RKO (cell line): ENCODE measurements at regions not wholly inside any gene's neighbourhood (a gene's known extent, or its start where the extent isn't known, plus 50 kb on each side); places are given as distances from the start of the nearest gene placed in this dataset.

Experiments used
- DNase-seq: peaks from one replicate; pipeline ENCODE4 v3.0.0-alpha.2; 2016; ENCODE audit warnings: low spot score

DNA sequence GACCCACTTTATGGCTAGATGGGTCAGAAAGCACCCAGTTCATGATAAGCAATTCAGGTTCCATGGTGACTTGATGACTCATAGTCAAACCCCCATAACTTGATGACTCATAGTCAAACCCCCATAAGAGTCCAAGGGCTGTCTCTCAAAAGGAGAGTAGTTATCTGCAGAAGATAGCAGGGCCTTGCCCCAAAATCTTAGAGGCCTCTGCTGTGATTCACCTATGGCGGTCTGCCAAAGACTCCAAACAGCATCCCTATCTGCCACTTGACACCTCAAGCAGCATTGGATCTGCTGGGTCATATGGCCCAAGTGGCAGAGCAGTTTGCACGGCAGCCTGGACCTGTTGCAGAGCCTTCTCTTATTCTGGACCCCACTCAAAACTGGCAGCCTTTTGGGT, 395.2 kb upstream of the KIF2A start:
- DNase-seq: no peak

- no peak for DNase-seq
Measured at GRCh38 chr5:61912559-61912958, 393.4 kb upstream of the KIF2A start.

DNA sequence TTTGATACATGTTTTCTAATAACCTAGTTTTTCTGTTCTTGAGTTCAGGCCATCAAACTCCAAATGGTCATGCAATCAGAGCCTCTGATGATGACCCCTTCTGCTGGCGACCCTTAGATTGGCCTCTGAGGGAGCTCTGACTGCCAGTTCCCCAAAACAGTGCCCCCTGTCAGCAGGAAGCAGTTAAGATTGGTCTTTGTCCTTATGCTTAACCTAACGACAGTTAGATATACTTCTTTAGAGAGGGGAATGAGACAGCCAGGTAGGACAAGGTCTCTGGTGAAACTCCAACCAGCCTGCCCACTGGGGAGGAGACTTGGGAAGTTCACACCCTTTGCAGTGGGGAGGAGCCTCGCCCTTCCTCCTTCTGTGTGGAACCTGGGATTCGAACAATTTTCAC, 390.4 kb upstream of the KIF2A start:
- DNase-seq: no peak

DNA sequence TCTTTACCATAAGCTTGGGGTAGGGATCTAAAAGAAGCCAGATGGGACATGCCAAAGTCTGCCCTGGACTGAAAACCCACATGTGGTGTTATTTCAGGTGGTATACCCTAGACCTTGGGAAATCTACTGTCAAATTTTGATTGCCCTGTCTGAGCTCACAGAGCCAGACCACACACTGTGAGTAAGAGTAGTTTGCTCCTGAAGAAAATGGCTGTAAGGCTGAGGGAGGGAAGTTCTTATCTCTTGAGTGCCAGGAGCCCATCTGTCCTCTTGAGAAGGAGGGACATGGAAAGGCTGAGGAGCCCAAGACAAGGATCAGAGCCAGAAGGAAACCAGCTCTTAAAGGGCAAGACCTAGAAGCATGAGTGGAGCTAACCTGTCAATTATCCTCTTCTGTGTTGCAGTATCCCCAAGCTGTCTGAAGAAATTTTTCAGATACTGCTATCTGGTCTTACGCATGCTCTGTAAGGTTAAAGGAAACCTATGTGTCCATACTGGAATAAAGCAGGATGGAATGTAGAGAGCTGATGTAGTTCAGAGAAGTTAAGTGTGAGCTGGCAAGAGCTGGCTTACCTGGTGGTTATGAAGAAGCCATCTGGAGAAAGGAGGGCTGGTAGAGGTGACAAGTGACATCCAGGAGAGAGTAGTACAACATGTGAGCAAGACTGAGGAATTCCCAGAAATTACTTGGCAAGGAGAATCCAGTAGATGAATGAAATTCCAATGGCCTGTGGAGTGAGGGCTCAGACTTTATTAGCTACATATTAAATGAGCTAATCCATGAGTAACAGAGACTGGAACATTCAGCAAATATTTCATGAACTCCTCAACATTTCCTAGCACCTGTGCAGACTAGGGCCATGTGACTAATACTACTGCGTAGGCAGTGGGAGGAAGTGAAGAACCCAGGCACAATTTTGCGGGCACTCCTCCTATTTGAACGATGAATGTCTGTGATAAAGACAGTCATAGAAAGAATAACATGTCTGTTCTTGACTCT, 389.1 kb upstream of the KIF2A start:
- peak; percentile 75 for DNase-seq

DNA sequence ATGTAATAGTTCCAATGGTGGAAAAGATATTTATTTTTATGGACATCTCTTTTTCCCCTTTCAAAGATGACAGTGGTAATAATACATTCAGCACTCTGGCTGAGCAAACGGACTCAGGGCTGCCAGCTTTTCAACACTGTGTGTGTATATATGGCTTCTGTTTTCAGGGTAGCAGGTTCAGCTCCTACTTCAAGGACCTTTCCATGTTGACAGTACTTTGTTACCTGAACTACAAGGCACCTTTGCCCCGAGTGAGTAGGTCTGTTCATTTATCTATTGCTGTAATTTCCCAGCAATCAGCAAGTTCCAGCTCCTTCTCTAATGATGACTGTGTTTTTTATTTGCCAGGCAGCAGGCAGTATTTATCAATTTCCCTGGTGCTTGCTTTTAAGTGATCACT, 387.4 kb upstream of the KIF2A start:
- no peak for DNase-seq

- no peak for DNase-seq
Measured at GRCh38 chr5:61919920-61920319, 386.1 kb upstream of the KIF2A start.

DNA sequence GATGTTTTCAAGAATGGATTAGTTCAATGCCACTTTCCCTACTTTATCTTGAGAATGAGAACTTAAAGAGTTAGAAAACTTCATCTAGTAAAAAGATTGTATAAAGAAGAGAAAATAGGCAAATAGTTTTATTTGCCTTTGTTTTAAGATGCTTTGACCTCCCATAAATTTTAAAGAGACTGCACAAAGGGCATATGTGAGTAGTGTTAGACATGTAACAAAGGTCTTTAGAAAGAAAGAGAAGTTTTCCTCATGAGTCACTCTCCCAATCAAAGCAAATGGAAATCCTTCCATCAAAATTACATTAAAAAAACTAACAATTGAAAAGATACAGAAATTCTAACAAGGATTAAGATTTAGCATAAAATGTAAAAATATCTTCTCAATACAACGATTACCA, 381.8 kb upstream of the KIF2A start:
- no peak for DNase-seq

- DNase-seq: no peak
Measured at GRCh38 chr5:61926911-61927310, 379.1 kb upstream of the KIF2A start.

- no peak for DNase-seq
Measured at GRCh38 chr5:61931236-61931635, 374.8 kb upstream of the KIF2A start.

DNA sequence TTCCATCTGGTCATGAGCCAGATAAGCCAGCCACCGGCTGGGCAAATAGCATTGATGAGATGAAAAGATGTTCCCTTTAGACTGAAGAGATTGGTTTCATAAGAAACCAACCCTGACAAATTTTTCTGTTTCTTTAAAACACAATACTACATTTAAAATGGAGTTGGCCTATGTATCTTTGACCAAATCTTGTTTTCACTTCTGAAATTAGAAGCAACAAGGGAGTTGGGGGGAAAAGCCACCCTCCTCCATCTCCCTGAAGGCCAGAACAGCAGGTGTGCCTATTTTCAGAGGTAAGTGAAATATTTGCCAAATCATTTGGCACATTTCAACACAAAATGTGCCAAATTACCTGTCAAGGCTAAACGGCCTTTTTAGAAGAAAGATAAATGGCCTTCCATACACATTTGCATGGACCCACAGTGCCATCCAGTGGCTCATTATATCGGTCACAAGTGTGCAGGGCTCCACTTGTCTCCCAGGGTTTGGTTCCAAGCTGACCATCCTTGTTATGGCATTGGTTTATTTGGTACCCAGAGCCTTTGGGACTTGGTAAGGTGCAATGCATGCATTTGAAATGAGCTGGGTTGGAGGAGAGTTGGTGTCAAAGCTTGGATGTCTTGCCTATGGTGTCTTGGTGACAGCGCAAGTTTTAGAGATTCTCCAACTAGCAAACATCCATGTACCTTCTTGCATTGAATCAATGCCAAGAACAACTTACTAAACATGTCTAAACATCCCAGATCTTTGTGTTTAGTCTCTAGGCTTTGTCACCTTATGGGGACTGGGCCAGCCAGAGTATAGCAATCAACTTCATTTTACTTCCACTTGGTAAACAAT, 372.0 kb upstream of the KIF2A start:
- DNase-seq: peak; percentile 56

DNA sequence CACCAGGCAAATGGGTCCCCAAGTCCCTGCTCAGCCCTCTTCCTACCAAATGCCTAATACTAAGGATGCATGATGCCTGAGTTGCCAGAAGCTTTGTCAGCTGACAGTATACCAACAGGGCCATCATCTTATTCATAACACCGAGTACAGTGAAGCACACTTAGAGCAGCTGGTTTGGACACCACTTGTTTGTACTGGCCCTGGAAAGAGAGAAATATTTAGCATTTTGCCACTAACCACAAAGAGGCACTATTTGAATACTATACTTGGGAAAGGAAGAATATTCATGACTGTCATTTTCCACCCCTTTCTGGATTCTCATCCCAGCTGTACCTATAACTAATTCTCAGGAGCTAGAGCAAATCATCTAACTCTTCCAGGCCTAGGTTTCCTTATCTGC, 364.4 kb upstream of the KIF2A start:
- DNase-seq: no peak

DNA sequence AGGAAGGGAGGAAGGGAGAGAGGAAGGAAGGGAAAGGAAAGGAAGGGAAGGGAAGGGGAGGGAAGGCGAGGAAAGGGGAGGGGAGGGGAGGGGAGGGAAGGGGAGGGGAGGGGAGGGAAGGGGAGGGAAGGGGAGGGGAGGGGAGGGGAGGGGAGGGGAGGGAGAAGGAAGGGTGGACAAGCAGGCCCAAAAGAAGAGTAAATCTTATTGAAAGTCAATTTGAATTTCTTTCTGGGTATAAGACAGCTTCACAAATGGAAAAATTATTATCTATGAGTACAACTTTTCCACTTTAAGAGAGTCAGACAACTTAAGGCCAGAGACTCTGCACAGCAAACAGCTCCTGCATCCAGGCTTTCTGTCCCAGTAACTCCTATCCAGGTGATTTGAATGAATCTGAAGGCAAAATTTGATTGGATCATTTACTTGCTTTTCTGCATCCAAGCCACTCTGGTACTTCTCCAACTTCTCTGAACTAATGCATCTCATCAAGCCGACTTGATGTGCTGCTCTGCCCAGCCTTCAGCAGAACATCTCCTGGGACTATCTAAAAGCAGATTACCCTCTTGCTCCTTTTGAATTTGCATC, 363.4 kb upstream of the KIF2A start:
- DNase-seq: no peak

DNA sequence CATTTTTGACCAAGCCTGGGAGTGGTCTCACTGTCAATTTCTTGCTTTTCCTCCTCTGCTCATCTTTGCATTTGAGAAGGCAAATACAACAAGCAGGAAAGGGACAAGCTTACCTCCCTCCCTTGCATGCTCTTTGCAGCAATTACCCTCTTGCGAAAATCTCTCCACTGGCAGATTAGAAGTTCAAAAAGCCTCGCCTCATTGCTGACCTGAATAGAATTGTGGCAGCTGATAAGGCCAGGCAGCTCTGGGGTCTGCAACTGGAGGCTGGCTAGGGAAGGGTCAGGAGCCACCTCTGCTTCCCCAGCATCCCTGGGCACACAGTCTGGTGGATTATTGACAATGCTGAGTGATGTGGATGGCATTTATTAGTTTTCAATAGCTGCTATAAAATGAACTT, 362.3 kb upstream of the KIF2A start:
- DNase-seq: no peak

- no peak for DNase-seq
Measured at GRCh38 chr5:61948151-61948550, 357.9 kb upstream of the KIF2A start.

- DNase-seq: no peak
Measured at GRCh38 chr5:61949054-61949678, 356.8 kb upstream of the KIF2A start.

DNA sequence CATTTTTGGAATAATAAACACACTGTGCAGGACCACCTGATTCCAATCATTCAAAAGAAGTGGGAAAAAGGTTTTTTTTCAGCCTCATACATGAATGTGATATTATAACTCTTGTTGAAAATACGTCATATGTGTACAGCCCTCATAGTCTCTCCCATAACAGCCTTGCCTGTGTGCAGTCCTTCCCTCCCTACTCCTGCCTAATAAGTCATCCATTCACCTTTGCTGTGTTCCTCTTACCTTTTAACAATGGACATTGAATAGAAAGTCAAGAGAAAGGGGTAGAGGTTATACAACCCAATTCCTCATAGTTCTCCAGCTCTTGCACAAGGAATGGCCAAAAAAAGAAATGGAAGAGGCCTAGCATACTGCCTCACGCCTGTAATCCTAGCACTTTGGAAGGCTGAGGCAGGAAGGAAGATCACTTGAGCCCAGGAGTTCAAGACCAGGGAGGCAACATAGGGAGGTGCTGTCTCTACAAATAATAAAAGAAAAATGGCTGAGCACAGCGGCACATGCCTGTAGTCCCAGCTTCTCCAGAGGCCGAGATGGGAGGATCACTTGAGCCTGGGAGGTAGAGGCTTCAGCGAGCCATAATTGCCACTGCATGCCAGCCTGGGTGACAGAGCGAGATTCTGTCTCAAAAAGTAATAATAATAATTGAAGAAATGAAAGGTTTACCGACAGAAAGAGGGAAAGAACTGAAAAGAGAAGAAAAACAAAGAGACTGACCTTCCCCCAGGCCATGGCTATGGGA, 356.1 kb upstream of the KIF2A start:
- DNase-seq: no peak

GRCh38 chr5:61951295-61951694, 354.7 kb upstream of the KIF2A start:
- DNase-seq: no peak

- DNase-seq: no peak
Measured at GRCh38 chr5:61953913-61954312, 352.1 kb upstream of the KIF2A start.

GRCh38 chr5:61964201-61964600, 341.8 kb upstream of the KIF2A start:
- peak; percentile 2 for DNase-seq

GRCh38 chr5:61965069-61965468, 340.9 kb upstream of the KIF2A start:
- no peak for DNase-seq

DNA sequence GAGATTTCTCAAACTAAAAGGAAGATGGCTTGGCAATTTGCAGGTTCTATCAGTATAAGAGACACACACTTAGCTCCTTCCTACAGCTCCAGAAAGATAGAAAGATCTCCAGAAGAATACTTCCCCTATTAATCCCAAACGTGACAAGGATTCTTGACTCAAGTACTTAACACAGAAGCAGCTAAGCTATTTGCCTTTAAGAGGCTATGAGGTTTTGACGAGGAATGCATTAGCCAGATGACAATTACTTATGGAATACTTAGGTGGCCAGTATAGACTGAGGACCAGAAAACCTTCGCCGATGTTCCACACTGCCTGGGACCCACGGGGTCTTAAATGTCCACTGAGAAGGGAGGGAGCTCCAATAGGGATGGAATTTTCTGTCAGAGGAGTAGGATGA, 340.5 kb upstream of the KIF2A start:
- DNase-seq: no peak
